ENCODE measurements at regions not wholly inside any gene's neighbourhood (a gene's known extent, or its start where the extent isn't known, plus 50 kb on each side); places are given as distances from the start of the nearest gene placed in this dataset.

GRCh38 chr7:137110091-137110509 is 233.4 kb downstream of the PTN start:
- no peak for TF ChIP-seq CTCF (conservative IDR thresholded peaks at IDR 0.05; ENCODE audit: low read length)
- no peak for TF ChIP-seq EZH2phosphoT487 (IDR thresholded peaks at IDR 0.05; ENCODE audit: borderline replicate concordance)
